ENCODE measurements at regions not wholly inside any gene's neighbourhood (a gene's known extent, or its start where the extent isn't known, plus 50 kb on each side); places are given as distances from the start of the nearest gene placed in this dataset.
"Not testable (repeated sequence)": the region's sequence is repeated elsewhere in the genome, so short reads cannot be mapped to it uniquely, and the experiment has no call there.

DNA sequence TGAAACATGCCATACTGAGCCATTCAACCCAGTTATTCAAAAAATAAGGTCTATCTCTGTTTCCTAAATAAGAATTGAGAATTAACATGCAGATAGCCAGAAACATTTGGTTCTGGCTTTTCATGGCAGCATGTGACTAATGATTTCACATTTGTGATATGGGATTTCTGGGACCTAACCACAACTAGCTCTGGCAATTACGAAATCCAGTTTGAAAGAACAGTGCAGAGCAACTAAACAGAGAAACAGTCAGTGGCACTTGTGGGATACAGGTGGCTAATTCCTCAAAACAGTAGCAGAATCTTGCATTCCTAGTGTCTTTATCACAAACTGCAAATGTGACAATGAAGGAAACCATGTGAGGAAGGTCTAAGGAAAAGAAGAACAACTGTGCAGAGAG, 637.8 kb upstream of the CHAC2 start:
- TF ChIP-seq POLR2A (IDR thresholded peaks at IDR 0.05) (no peak), EP300 (IDR thresholded peaks at IDR 0.05) (no peak)
- TF ChIP-seq, protein P1, sequence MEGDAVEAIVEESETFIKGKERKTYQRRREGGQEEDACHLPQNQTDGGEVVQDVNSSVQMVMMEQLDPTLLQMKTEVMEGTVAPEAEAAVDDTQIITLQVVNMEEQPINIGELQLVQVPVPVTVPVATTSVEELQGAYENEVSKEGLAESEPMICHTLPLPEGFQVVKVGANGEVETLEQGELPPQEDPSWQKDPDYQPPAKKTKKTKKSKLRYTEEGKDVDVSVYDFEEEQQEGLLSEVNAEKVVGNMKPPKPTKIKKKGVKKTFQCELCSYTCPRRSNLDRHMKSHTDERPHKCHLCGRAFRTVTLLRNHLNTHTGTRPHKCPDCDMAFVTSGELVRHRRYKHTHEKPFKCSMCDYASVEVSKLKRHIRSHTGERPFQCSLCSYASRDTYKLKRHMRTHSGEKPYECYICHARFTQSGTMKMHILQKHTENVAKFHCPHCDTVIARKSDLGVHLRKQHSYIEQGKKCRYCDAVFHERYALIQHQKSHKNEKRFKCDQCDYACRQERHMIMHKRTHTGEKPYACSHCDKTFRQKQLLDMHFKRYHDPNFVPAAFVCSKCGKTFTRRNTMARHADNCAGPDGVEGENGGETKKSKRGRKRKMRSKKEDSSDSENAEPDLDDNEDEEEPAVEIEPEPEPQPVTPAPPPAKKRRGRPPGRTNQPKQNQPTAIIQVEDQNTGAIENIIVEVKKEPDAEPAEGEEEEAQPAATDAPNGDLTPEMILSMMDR (IDR thresholded peaks at IDR 0.05): no peak
- Histone ChIP-seq H3K4me1 (ENCODE audit: insufficient read depth) (no peaks in the 10 kb centered on the region), H3K27me3 (no peaks in the 10 kb centered on the region), H3K36me3 (no peaks in the 10 kb centered on the region), H3K4me3 (no peak overlapping the region), H3K9me3 (no peaks in the 10 kb centered on the region), H3K27ac (no peak overlapping the region)
- no peak for DNase-seq
- intact Hi-C loops (cut with DNase I): no loop called here
- 63 to 86% (median 81%) methylated on average over 1 of the region's 1 CpG for WGBS, 3 donors

GRCh38 chr2:53127061-53127650, 640.4 kb upstream of the CHAC2 start:
- intact Hi-C loops (cut with DNase I): no loop called here
- no peak for DNase-seq
- TF ChIP-seq POLR2A (IDR thresholded peaks at IDR 0.05) (no peak), EP300 (IDR thresholded peaks at IDR 0.05) (no peak)
- TF ChIP-seq, protein P1 (IDR thresholded peaks at IDR 0.05): no peak
- Histone ChIP-seq H3K9me3 (no peaks in the 10 kb centered on the region), H3K4me1 (ENCODE audit: insufficient read depth) (no peaks in the 10 kb centered on the region), H3K36me3 (no peaks in the 10 kb centered on the region), H3K27ac (no peak overlapping the region), H3K27me3 (no peaks in the 10 kb centered on the region), H3K4me3 (no peak overlapping the region)
- WGBS, 3 donors: 71 to 75% (median 73%) methylated on average over 5 of the region's 5 CpGs

GRCh38 chr2:53114991-53115390, 652.6 kb upstream of the CHAC2 start:
- DNase-seq: no peak
- H3K4me1 ChIP-seq (ENCODE audit: insufficient read depth): no peaks in the 10 kb centered on the region
- 48 to 78% (median 54%) methylated on average over 1 of the region's 1 CpG for whole genome bisulfite sequencing, 3 donors
- no peak overlapping the region for H3K27ac ChIP-seq
- intact Hi-C loops (cut with DNase I): no loop called here
- no peak overlapping the region for H3K4me3 ChIP-seq
- no peaks in the 10 kb centered on the region for H3K9me3 ChIP-seq
- no peaks in the 10 kb centered on the region for H3K36me3 ChIP-seq
- TF ChIP-seq, protein P1 (IDR thresholded peaks at IDR 0.05): no peak
- no peak for TF ChIP-seq EP300 (IDR thresholded peaks at IDR 0.05)
- no peak for TF ChIP-seq POLR2A (IDR thresholded peaks at IDR 0.05)
- H3K27me3 ChIP-seq: no peaks in the 10 kb centered on the region

- no peak overlapping the region for H3K27ac ChIP-seq
- 85 to 93% (median 92%) methylated on average over 2 of the region's 2 CpGs for WGBS, 3 donors
- no peak for DNase-seq
- no peak overlapping the region for H3K4me3 ChIP-seq
- intact Hi-C loops (cut with DNase I): no loop called here
- no peaks in the 10 kb centered on the region for H3K4me1 ChIP-seq (ENCODE audit: insufficient read depth)
- no peaks in the 10 kb centered on the region for H3K9me3 ChIP-seq
- no peaks in the 10 kb centered on the region for H3K36me3 ChIP-seq
- no peaks in the 10 kb centered on the region for H3K27me3 ChIP-seq
- TF ChIP-seq EP300 (IDR thresholded peaks at IDR 0.05) (no peak), POLR2A (IDR thresholded peaks at IDR 0.05) (no peak)
- TF ChIP-seq, protein P1 (IDR thresholded peaks at IDR 0.05): no peak
These were observed 653.0 kb upstream of the CHAC2 start for GRCh38 chr2:53114582-53114981.

GRCh38 chr2:53112408-53112807, 655.2 kb upstream of the CHAC2 start:
- H3K4me3 ChIP-seq; H3K27me3 ChIP-seq; H3K4me1 ChIP-seq (ENCODE audit: insufficient read depth); intact Hi-C loops (cut with DNase I); H3K9me3 ChIP-seq; DNase-seq; H3K27ac ChIP-seq; H3K36me3 ChIP-seq: not testable (repeated sequence)
- 62 to 65% (median 64%) methylated on average over 9 of the region's 9 CpGs for WGBS, 3 donors
